ENCODE measurements at regions not wholly inside any gene's neighbourhood (a gene's known extent, or its start where the extent isn't known, plus 50 kb on each side); places are given as distances from the start of the nearest gene placed in this dataset.
A peak's percentile ranks its signal among the peaks of the same experiment; 100 is the strongest.

- no peaks in the 10 kb centered on the region for H3K9me3 Mint-ChIP-seq
- no peaks in the 10 kb centered on the region for H3K36me3 Mint-ChIP-seq
- ATAC-seq (ENCODE audit: low read depth in 2 of 2): no peak
- peaks cover 4 to 13% (median 7%) of the 10 kb centered on the region in 3 donors for H3K4me1 Mint-ChIP-seq
- no peak overlapping the region for H3K27ac Mint-ChIP-seq
- H3K27me3 Mint-ChIP-seq: peaks cover 18 to 40% (median 25%) of the 10 kb centered on the region in 3 donors
- no peak for DNase-seq
- peak overlapping the region in 1 of 8 donors; percentile 25 for H3K4me3 Mint-ChIP-seq
Measured at GRCh38 chr2:120576509-120577474, 158.9 kb upstream of the GLI2 start.

- Mint-ChIP-seq H3K27me3 (peaks cover 22 to 40% (median 25%) of the 10 kb centered on the region in 3 donors), H3K27ac (peak overlapping the region in 1 of 6 donors; percentile 55), H3K4me3 (no peak overlapping the region), H3K4me1 (peaks cover 4 to 13% (median 7%) of the 10 kb centered on the region in 3 donors), H3K9me3 (peaks cover 0 to 4% (median 0%) of the 10 kb centered on the region in 7 donors), H3K36me3 (no peaks in the 10 kb centered on the region)
- ATAC-seq (ENCODE audit: low read depth in 2 of 2) (no peak), DNase-seq (no peak)
Measured at GRCh38 chr2:120577721-120578295, 157.9 kb upstream of the GLI2 start.

GRCh38 chr2:120578576-120579352 is 156.9 kb upstream of the GLI2 start:
- H3K27ac Mint-ChIP-seq: peak overlapping the region in 1 of 6 donors; percentile 73
- no peaks in the 10 kb centered on the region for H3K36me3 Mint-ChIP-seq
- ATAC-seq (ENCODE audit: low read depth in 2 of 2) (no peak), DNase-seq (no peak)
- no peak overlapping the region for H3K4me3 Mint-ChIP-seq
- H3K4me1 Mint-ChIP-seq: peaks cover 4 to 13% (median 7%) of the 10 kb centered on the region in 3 donors
- peaks cover 17 to 40% (median 25%) of the 10 kb centered on the region in 3 donors for H3K27me3 Mint-ChIP-seq
- H3K9me3 Mint-ChIP-seq: peaks cover 0 to 13% (median 2%) of the 10 kb centered on the region in 7 donors

GRCh38 chr2:120579916-120580685 is 155.6 kb upstream of the GLI2 start:
- H3K27ac Mint-ChIP-seq: no peak overlapping the region
- no peak for ATAC-seq (ENCODE audit: low read depth in 2 of 2)
- DNase-seq: no peak
- H3K4me3 Mint-ChIP-seq: no peak overlapping the region
- H3K27me3 Mint-ChIP-seq: peaks cover 23 to 32% (median 32%) of the 10 kb centered on the region in 3 donors
- peaks cover 4 to 13% (median 7%) of the 10 kb centered on the region in 3 donors for H3K4me1 Mint-ChIP-seq
- peaks cover 0 to 25% (median 2%) of the 10 kb centered on the region in 7 donors for H3K9me3 Mint-ChIP-seq
- H3K36me3 Mint-ChIP-seq: no peaks in the 10 kb centered on the region

GRCh38 chr2:120580709-120581108 is 155.0 kb upstream of the GLI2 start:
- Mint-ChIP-seq H3K4me3 (no peak overlapping the region), H3K27me3 (peaks cover 21 to 35% (median 33%) of the 10 kb centered on the region in 3 donors), H3K9me3 (peaks cover 0 to 29% (median 5%) of the 10 kb centered on the region in 7 donors), H3K4me1 (peaks cover 4 to 11% (median 7%) of the 10 kb centered on the region in 3 donors), H3K27ac (no peak overlapping the region), H3K36me3 (no peaks in the 10 kb centered on the region)
- DNase-seq: no peak
- no peak for ATAC-seq (ENCODE audit: low read depth in 2 of 2)

- peaks cover 15 to 34% (median 30%) of the 10 kb centered on the region in 3 donors for H3K27me3 Mint-ChIP-seq
- H3K36me3 Mint-ChIP-seq: peaks cover 0 to 8% of the 10 kb centered on the region in 2 donors
- H3K4me1 Mint-ChIP-seq: peaks cover 7 to 9% (median 8%) of the 10 kb centered on the region in 3 donors
- no peak for ATAC-seq (ENCODE audit: low read depth in 2 of 2)
- DNase-seq: no peak
- no peak overlapping the region for H3K4me3 Mint-ChIP-seq
- H3K27ac Mint-ChIP-seq: no peak overlapping the region
- peaks cover 0 to 29% (median 5%) of the 10 kb centered on the region in 7 donors for H3K9me3 Mint-ChIP-seq
Measured at GRCh38 chr2:120583121-120583520, 152.5 kb upstream of the GLI2 start.

GRCh38 chr2:120583851-120584570 is 151.7 kb upstream of the GLI2 start:
- Mint-ChIP-seq H3K27me3 (peaks cover 16 to 37% (median 34%) of the 10 kb centered on the region in 3 donors), H3K4me1 (peaks cover 6 to 8% (median 7%) of the 10 kb centered on the region in 3 donors), H3K27ac (no peak overlapping the region), H3K4me3 (no peak overlapping the region), H3K36me3 (peaks cover 0 to 8% of the 10 kb centered on the region in 2 donors), H3K9me3 (peaks cover 0 to 29% (median 5%) of the 10 kb centered on the region in 7 donors)
- DNase-seq (no peak), ATAC-seq (ENCODE audit: low read depth in 2 of 2) (no peak)

- H3K27me3 Mint-ChIP-seq: peaks cover 28 to 46% (median 42%) of the 10 kb centered on the region in 3 donors
- H3K36me3 Mint-ChIP-seq: peaks cover 0 to 8% of the 10 kb centered on the region in 2 donors
- peaks cover 0 to 29% (median 7%) of the 10 kb centered on the region in 7 donors for H3K9me3 Mint-ChIP-seq
- no peak for DNase-seq
- peaks cover 6 to 8% (median 7%) of the 10 kb centered on the region in 3 donors for H3K4me1 Mint-ChIP-seq
- H3K27ac Mint-ChIP-seq: no peak overlapping the region
- no peak for ATAC-seq (ENCODE audit: low read depth in 2 of 2)
- H3K4me3 Mint-ChIP-seq: peak overlapping the region in 5 of 8 donors; percentile 23 to 58 (median 42)
Measured at GRCh38 chr2:120586507-120587278, 149.0 kb upstream of the GLI2 start.

- Mint-ChIP-seq H3K4me1 (peaks cover 6 to 8% (median 7%) of the 10 kb centered on the region in 3 donors), H3K9me3 (peaks cover 0 to 29% (median 7%) of the 10 kb centered on the region in 7 donors), H3K36me3 (peaks cover 0 to 8% of the 10 kb centered on the region in 2 donors), H3K4me3 (peak overlapping the region in 3 of 8 donors; percentile 6 to 29 (median 17)), H3K27ac (no peak overlapping the region), H3K27me3 (peaks cover 27 to 52% (median 42%) of the 10 kb centered on the region in 3 donors)
- ATAC-seq (ENCODE audit: low read depth in 2 of 2): no peak
- DNase-seq: no peak
Measured at GRCh38 chr2:120587279-120587996, 148.2 kb upstream of the GLI2 start.

- Mint-ChIP-seq H3K9me3 (peaks cover 0 to 24% (median 6%) of the 10 kb centered on the region in 7 donors), H3K36me3 (peaks cover 0 to 8% of the 10 kb centered on the region in 2 donors), H3K4me1 (peaks cover 6 to 8% (median 7%) of the 10 kb centered on the region in 3 donors), H3K4me3 (peak overlapping the region in 1 of 8 donors; percentile 17), H3K27me3 (peaks cover 23 to 52% (median 42%) of the 10 kb centered on the region in 3 donors), H3K27ac (no peak overlapping the region)
- no peak for ATAC-seq (ENCODE audit: low read depth in 2 of 2)
- no peak for DNase-seq
Measured at GRCh38 chr2:120587997-120588336, 147.7 kb upstream of the GLI2 start.
